GM12878 (cell line): ENCODE measurements at regions not wholly inside any gene's neighbourhood (a gene's known extent, or its start where the extent isn't known, plus 50 kb on each side); places are given as distances from the start of the nearest gene placed in this dataset.

ENCODE experiments used
- ATAC-seq: fragments of 200-7000 bp; cut with Tn5 transposase; 3 replicates; pipeline ENCODE4 v1.9.1; 2020; ENCODE audit warnings: mild to moderate bottlenecking, moderate library complexity
- BruUV-seq: library from RNA; stranded (reverse); fragments of 400-500 nt; replicated peaks from 2 replicates; lab custom pipeline; 2021; lab: Mats Ljungman, UMichigan
- CTCF ChIA-PET: fragments of 300-600 bp; sonication (Branson Sonifier 250); formaldehyde crosslinking; extraction: SDS; loops from one replicate; lab custom pipeline; 2021; ENCODE audit warnings: inconsistent platforms; lab: Yijun Ruan, JAX
- POLR2A ChIA-PET: fragments of 350-600 bp; formaldehyde crosslinking; extraction: SDS; loops from one replicate; lab custom pipeline; 2021; ENCODE audit warnings: inconsistent platforms; lab: Charles Lee
- RAD21 ChIA-PET: fragments of 300-600 bp; sonication (Branson Sonifier 250); formaldehyde crosslinking; loops from one replicate; lab custom pipeline; 2023; ENCODE audit warnings: antibody characterized with exemption; ENCODE audit not compliant: unreplicated experiment; lab: Charles Lee
- SMC1A ChIA-PET: fragments of 300-600 bp; sonication (Branson Sonifier 250); formaldehyde crosslinking; loops from one replicate; lab custom pipeline; 2023; ENCODE audit not compliant: unreplicated experiment, uncharacterized antibody; lab: Charles Lee
- DNase-seq: peaks from one replicate; pipeline ENCODE4 v3.0.0-alpha.2; 2011; ENCODE audit warnings: low read depth, low spot score
- FAIRE-seq: peaks from 3 replicates; lab custom pipeline; 2011; peaks lifted over from hg19 to GRCh38; lab: Jason Lieb, UNC
- H2AFZ ChIP-seq: 2 replicates; pipeline ENCODE4 v1.6.0; 2011; ENCODE audit warnings: low read depth, low read length, control low read depth; ENCODE audit not compliant: control insufficient read depth
- H3K27ac ChIP-seq: 2 replicates; pipeline ENCODE4 v1.5.1; 2011; ENCODE audit warnings: control low read depth; ENCODE audit not compliant: control insufficient read depth, insufficient read depth
- H3K27me3 ChIP-seq, 2 experiments: replicated peaks in 1 of 2; 2 replicates each; pipeline versions ENCODE4 v1.6.0 to v1.6.1; 2011; ENCODE audit warnings: low read length in 1 of 2; ENCODE audit not compliant: control insufficient read depth in 2 of 2, insufficient read depth in 2 of 2
- H3K36me3 ChIP-seq, 2 experiments: 2 replicates each; pipeline ENCODE4 v1.5.1; 2011; ENCODE audit warnings: low read length in 1 of 2; ENCODE audit not compliant: control insufficient read depth in 2 of 2, insufficient read depth in 2 of 2
- H3K4me1 ChIP-seq: 2 replicates; pipeline ENCODE4 v1.6.1; 2011; ENCODE audit warnings: mild to moderate bottlenecking, low read length, moderate library complexity, mixed read lengths; ENCODE audit not compliant: control insufficient read depth, insufficient read depth
- H3K4me2 ChIP-seq: 2 replicates; pipeline ENCODE4 v1.6.0; 2011; ENCODE audit warnings: control low read depth; ENCODE audit not compliant: control insufficient read depth, insufficient read depth
- H3K4me3 ChIP-seq: fragments of 200-600 bp; sonication (generic); 2 replicates; pipeline ENCODE4 v1.5.1; 2016
- H3K79me2 ChIP-seq: 2 replicates; pipeline ENCODE4 v1.6.0; 2011; ENCODE audit warnings: low read length; ENCODE audit not compliant: control insufficient read depth, insufficient read depth
- H3K9ac ChIP-seq: 2 replicates; pipeline ENCODE4 v1.8.0; 2011; ENCODE audit warnings: low read length, control low read depth, mixed read lengths; ENCODE audit not compliant: control insufficient read depth, insufficient read depth
- H3K9me3 ChIP-seq: replicated peaks from 3 replicates; pipeline ENCODE4 v1.5.1; 2011; ENCODE audit warnings: mild to moderate bottlenecking, low read length; ENCODE audit not compliant: control insufficient read depth, insufficient read depth
- H4K20me1 ChIP-seq: 2 replicates; pipeline ENCODE4 v1.6.0; 2011; ENCODE audit not compliant: control insufficient read depth, insufficient read depth
- ATF7 ChIP-seq: fragments of 450-650 bp; IDR thresholded peaks from 2 replicates; pipeline ENCODE4 v1.6.1; 2016; ENCODE audit warnings: low read depth, mild to moderate bottlenecking
- CREB1 ChIP-seq: IDR thresholded peaks from 2 replicates; pipeline ENCODE4 v1.6.1; 2012; ENCODE audit warnings: low read depth, mild to moderate bottlenecking, inconsistent platforms
- CTCF ChIP-seq, 3 experiments: IDR thresholded peaks in 2 of 3; conservative IDR thresholded peaks in 1 of 3; 2 replicates each; pipeline ENCODE4 v1.5.1; 2011; ENCODE audit warnings: low read depth in 3 of 3, low read length in 3 of 3, mild to moderate bottlenecking in 3 of 3, control low read depth in 2 of 3, moderate library complexity in 2 of 3, inconsistent platforms in 1 of 3, mixed read lengths in 1 of 3; ENCODE audit not compliant: control insufficient read depth in 2 of 3, insufficient read depth in 1 of 3; ENCODE audit errors: extremely low read depth in 1 of 3
- GABPA ChIP-seq: IDR thresholded peaks from 2 replicates; pipeline ENCODE4 v1.6.1; 2014; ENCODE audit warnings: antibody characterized with exemption, low read depth, mild to moderate bottlenecking, inconsistent platforms
- NKRF ChIP-seq: fragments of 450-650 bp; conservative IDR thresholded peaks from 2 replicates; pipeline ENCODE4 v1.6.1; 2017; ENCODE audit warnings: mild to moderate bottlenecking, moderate library complexity
- PML ChIP-seq: IDR thresholded peaks from 2 replicates; pipeline ENCODE4 v1.6.1; 2012; ENCODE audit warnings: low read length, inconsistent platforms
- USF2 ChIP-seq: IDR thresholded peaks from 2 replicates; pipeline ENCODE4 v1.6.1; 2011; ENCODE audit warnings: low read depth, low read length, improper control_type of control experiment, borderline replicate concordance
- ZNF207 ChIP-seq: fragments of 450-650 bp; IDR thresholded peaks from 2 replicates; pipeline ENCODE4 v1.6.1; 2014; ENCODE audit warnings: antibody characterized with exemption, mild to moderate bottlenecking, borderline replicate concordance
- WGBS: methylation state at CpG from one replicate; pipeline ENCODE4 v1.1.6; 2016; ENCODE audit warnings: low lambda C conversion rate; ENCODE audit not compliant: insufficient replicate concordance, insufficient coverage; ENCODE audit errors: missing lambda C conversion rate; 5-methylcytosine and 5-hydroxymethylcytosine counted together
- in situ Hi-C: fragments of 300-500 bp; cut with MboI; formaldehyde crosslinking; loops from 9 replicates; pipeline ENCODE4 v1.14.3; 2018; ENCODE audit warnings: mixed read lengths
- intact Hi-C: fragments of 100-400 bp; cut with micrococcal nuclease; formaldehyde crosslinking; loops from one replicate; pipeline ENCODE4 v1.14.2; 2022; ENCODE audit not compliant: unreplicated experiment

- no peak; a peak in 1 of 6 replicates for TF ChIP-seq CTCF (IDR thresholded peaks at IDR 0.05 in 2 of 3, conservative IDR thresholded peaks at IDR 0.05 in 1 of 3; ENCODE audit: control insufficient read depth in 2 of 3, extremely low read depth in 1 of 3, insufficient read depth in 1 of 3, low read depth in 3 of 3, low read length in 3 of 3)
- TF ChIP-seq ATF7 = no peak
- TF ChIP-seq USF2 = no peak
- TF ChIP-seq CREB1 = no peak
- no peak for TF ChIP-seq PML
- TF ChIP-seq GABPA = no peak
- TF ChIP-seq ZNF207 = no peak
- no peak for TF ChIP-seq NKRF
- Histone ChIP-seq H3K9me3 (no peaks in the 10 kb centered on the region), H4K20me1 (no peaks in the 10 kb centered on the region), H3K4me3 (no peak overlapping the region), H3K36me3 (no peaks in the 10 kb centered on the region), H3K4me1 (peaks cover 4% of the 10 kb centered on the region), H3K27me3 (no peaks in the 10 kb centered on the region), H3K27ac (no peak overlapping the region), H3K9ac (no peak overlapping the region), H3K79me2 (no peaks in the 10 kb centered on the region), H3K4me2 (no peak overlapping the region), H2AFZ (no peak overlapping the region)
- ATAC-seq (no peak), DNase-seq (no peak), FAIRE-seq (no peak)
- in situ Hi-C loops (loop anchor here (25.0 kb wide), 1 partner anchor 222 kb away; no protein-coding TSS in a partner anchor), intact Hi-C loops (loop anchor here (1.0 to 2.0 kb wide), 6 partner anchors 55 to 585 kb away; no protein-coding TSS in a partner anchor)
- ChIA-PET SMC1A (interaction anchor here (0.7 to 2.0 kb wide), 9 partner anchors 22 to 220 kb away, joined by 3 to 11 read pairs (median 4); no protein-coding TSS in a partner anchor), CTCF (interaction anchor here (0.6 to 3.8 kb wide), 23 partner anchors 8 to 589 kb away, joined by 3 to 49 read pairs (median 3); no protein-coding TSS in a partner anchor), POLR2A (no interaction called here), RAD21 (interaction anchor here (0.9 to 2.7 kb wide), 4 partner anchors 31 to 853 kb away, joined by 3 to 32 read pairs (median 4); no protein-coding TSS in a partner anchor)
- no TSS peak for BruUV-seq
- WGBS = 62% methylated on average over 1 of the region's 1 CpG
These were observed 93.8 kb upstream of the BMAL1 start for GRCh38 chr11:13183826-13184196.
